ENCODE measurements at regions not wholly inside any gene's neighbourhood (a gene's known extent, or its start where the extent isn't known, plus 50 kb on each side); places are given as distances from the start of the nearest gene placed in this dataset.

GRCh38 chr3:185995352-185995751 lies 57.5 kb upstream of the TRA2B start:
- no peak for DNase-seq

- DNase-seq: no peak
Measured at GRCh38 chr3:185992831-185993374, 55.1 kb upstream of the TRA2B start.

- DNase-seq: peak; percentile 19
Measured at GRCh38 chr3:185990995-185991394, 53.2 kb upstream of the TRA2B start.

- DNase-seq: no peak
Measured at GRCh38 chr3:185989511-185989910, 51.7 kb upstream of the TRA2B start.

- DNase-seq: peak; percentile 26
Measured at GRCh38 chr3:185988816-185989175, 51.0 kb upstream of the TRA2B start.

GRCh38 chr3:185988080-185988815 lies 50.4 kb upstream of the TRA2B start:
- DNase-seq: peak; percentile 11
